NCI-H460 (cell line): ENCODE measurements at regions not wholly inside any gene's neighbourhood (a gene's known extent, or its start where the extent isn't known, plus 50 kb on each side); places are given as distances from the start of the nearest gene placed in this dataset.
"Not testable (repeated sequence)": the region's sequence is repeated elsewhere in the genome, so short reads cannot be mapped to it uniquely, and the experiment has no call there.

Experiments
- DNase-seq: peaks from one replicate; pipeline ENCODE4 v3.0.0-alpha.2; 2016; ENCODE audit warnings: low read depth; ENCODE audit errors: extremely low read depth

GRCh38 chr4:26064009-26064408, 150.0 kb downstream of the SMIM20 start:
- not testable (repeated sequence) for DNase-seq

DNA sequence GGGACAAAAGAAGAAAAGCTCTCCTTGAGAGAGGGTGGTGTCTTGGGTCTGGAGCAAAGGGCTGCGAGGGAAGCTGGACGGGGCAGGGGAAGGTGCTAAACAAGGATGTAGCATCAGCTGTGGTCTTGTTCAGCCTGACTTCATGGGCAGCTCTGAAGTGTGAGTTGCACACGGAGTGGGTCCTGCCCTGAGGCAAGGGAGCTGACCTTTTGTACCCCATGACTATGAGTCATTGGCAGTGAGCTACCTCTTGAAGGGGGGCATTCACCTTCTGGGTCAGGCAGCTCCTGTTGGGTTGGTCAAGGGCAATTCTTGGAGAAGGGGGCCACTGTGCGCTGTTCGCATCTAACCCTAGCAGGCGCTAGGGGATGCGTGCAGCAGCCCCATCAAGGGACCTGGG, 151.8 kb downstream of the SMIM20 start:
- DNase-seq: no peak

GRCh38 chr4:26067035-26067434, 153.0 kb downstream of the SMIM20 start:
- DNase-seq: no peak

DNA sequence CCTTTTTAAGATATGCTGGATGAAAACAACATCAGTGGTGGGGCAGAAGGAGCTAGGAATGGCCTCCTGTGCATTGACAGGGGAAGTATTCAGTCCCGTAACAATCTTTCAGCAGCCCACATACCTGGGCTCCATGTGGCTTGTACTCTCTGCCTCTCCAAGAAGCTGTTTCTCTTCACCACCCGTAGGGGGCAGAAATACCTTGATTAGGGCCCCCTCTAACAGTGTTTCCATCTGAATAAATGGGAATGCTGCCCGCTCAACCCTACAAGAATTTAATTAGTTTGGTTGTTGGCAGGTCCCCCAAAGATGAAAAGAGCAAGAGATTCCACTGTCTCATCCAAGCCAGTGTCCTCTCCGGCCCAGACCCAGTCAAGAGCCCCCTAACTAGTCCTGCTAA, 155.2 kb downstream of the SMIM20 start:
- no peak for DNase-seq

- DNase-seq: no peak
Observed at GRCh38 chr4:26071688-26072087, 157.7 kb downstream of the SMIM20 start.

DNA sequence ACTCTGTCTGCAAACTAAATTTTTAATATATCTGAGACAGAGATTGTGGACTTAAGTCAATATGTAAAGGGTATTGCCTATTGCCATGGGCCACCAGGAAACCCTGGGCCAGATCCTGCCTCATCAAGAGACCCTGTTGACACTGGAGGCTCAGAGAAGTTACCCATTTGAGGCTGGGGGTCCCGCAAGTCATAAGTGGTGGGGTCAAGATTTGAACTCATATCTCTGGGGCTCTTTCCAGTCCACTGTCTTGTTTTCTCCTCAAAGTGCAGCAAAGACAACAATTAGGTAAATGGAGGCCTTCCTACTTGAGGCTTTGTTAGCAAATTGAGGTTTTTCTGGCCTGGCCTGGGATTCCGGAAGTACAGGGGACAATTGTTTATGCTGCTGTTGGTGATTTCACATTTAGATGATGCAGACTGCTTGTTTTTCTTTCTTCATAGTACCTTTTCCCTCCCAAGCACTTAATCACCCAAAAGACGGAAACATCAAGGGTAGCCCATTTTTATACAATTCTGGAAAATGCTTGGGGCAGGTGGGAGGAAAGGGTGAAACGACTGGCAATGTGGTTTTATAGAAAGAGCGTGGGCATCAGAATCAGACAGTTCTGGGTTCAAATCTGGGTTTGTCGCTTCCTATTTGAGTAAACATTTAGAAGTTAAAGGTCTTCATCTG, 160.0 kb downstream of the SMIM20 start:
- DNase-seq: no peak

GRCh38 chr4:26074712-26075430, 160.9 kb downstream of the SMIM20 start:
- no peak for DNase-seq

DNA sequence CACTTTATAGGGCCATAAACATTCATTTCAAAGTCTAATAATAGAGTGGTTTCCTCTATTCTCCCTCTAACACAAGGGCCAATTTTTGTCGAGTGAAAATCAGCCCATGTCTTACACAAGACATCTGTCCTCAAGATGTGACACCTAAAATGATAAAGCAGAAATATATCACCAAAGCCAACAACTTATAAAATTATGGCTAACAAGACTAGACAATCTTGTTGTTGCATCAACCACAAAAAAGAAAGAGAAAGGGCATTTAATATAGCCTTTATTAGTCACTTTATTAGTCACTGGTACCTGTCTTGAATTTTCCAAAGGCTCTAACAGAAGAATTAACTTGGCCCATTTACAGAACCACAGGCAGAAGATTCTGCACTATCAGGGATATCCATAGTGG, 161.6 kb downstream of the SMIM20 start:
- no peak for DNase-seq

- no peak for DNase-seq
Observed at GRCh38 chr4:26076000-26076587, 162.1 kb downstream of the SMIM20 start.

DNA sequence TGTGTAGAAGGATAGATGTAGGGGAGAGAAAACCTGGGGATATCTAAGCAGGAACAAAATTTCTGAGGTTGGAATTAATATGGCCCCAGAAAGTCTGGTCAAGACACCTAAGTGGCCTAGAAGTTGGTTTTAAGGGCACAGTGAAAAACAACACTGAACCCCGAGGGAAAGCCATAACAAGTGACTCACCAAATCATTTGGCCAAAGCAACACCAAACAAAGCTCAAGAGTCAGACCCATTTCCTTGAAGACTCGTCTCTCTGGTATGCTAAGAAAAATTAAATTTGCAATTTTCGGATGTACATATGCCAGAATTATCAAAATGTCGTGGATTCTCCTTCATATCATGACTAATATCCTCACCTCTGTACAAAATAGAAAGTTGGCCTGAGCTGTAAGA, 162.9 kb downstream of the SMIM20 start:
- no peak for DNase-seq

DNA sequence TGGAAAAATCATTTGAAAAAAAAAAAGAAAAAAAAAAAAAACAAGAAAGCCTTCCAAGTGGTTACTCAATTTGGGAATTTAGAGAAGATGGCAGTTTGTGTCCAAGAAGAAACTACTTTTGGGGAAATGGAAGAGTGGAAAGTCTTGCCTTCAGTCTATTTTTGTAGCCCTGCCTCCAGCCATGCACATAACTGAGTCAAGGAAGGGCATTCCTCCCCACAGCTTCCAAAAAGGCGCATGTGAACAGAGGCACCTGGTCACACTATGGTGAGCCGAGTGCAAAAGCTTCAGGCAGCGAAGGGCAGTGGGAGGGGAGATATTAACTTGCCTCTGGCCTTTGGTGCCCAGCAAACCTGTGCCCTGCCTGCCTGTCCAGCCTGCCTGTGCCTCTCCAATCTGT, 163.7 kb downstream of the SMIM20 start:
- no peak for DNase-seq

DNA sequence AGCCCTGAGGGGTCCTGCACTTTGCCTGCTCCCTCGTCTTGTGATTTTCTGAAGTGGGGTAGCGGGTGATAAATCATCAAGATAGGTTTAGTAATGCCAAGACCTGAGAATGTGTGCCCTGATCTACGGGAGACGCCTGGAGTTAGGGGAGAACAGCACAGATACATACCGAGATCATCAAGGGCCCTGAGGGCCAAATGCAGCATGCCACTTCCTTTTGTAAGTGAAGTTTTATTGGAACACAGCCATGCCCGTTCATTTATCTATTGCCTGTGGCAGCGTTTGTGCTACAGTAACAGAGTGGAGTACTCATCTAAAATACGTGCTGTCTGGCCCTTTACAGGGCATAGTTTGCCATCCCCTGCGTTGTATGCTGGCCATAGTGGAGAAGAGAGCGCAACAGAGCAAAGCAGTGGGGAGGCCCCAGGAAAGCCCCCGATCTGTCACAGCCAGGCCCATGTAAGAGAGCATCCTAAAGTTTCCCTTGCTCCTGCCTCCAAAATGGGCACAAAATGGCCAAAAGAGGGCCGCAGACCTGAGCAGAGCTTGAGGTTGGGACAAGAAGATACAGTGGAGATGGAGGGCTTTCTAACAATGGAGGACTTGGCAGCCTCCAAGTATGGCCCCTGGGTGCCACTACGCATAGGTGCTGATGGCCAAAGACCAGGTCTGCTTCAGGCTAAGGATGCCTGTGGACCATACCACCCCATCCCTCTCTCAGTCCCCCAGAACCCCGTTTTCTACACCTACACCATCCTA, 167.0 kb downstream of the SMIM20 start:
- no peak for DNase-seq

- peak; percentile 24 for DNase-seq
Observed at GRCh38 chr4:26081795-26082498, 167.9 kb downstream of the SMIM20 start.

DNA sequence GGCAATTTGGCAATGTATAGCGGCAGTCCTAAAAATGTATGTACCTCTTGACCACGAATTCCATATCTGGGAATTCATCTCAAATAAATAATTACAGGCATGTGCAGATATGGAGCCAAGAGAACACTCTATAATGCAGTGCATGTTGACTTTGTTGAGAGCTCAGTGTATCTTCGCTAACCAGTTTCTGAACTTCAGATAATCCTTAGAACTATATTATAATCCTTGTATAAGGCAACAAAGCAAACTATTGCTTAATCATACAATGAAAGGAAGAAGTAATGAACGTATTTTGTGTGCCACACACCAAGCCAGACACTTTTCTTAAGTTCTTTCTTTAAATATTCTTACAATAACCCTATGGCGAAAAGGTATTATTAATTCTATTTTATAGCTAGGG, 168.5 kb downstream of the SMIM20 start:
- no peak for DNase-seq

DNA sequence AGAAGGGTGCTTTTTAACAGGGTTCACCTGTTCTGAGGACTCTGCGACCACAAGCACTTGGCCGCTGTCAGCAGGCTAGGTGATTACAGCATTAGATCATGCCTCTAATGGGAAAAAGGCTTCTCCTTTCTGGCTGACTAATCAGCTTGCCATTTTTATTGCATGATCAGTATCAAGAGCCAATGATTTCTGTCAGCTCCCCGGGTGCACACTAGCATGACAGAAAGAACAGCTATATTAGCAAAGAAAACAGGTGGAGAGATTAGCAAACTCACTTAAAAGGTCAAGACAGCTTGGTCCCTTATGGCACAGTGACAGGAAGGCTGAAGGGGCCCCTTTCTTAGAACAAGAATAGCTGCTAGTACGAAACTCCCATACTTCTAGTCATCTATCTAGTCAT, 170.0 kb downstream of the SMIM20 start:
- no peak for DNase-seq

DNA sequence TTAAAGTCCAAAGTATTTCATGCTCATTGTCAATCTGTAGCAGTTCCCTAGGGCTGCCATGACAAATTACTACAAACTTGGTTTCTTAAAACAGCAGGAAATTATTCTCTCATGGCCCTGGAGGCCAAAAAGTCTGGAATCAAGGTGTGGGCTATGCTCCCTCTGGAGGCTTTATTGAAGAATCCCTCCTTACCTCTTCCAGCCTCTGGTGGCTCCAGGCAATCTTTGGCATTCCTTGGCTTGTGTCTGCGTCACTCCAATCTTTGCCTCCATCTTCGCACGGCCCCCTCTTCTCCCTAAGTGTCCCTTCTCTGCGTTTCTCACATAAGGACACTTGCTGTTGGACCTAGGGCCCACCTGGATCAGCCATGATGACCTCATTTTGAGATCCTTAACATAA, 170.4 kb downstream of the SMIM20 start:
- DNase-seq: no peak

DNA sequence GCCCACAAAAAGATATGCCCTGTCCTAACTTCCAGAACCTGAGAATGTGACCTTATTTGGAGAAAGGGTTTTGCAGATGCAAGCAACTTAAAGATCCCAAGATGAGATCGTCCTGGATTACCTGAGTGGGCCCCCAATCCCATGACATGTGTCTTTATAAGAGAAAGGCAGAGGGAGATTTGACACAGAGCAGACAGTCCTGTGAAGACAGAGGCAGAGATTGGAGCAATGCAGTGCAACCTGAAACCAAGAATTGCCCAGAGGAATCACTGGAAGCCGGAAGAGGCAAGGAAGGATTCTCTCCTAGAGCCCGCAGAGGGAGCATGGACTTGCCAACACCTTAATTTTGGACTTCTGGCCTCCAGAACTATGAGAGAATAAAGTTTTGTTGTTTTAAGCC, 171.5 kb downstream of the SMIM20 start:
- no peak for DNase-seq

DNA sequence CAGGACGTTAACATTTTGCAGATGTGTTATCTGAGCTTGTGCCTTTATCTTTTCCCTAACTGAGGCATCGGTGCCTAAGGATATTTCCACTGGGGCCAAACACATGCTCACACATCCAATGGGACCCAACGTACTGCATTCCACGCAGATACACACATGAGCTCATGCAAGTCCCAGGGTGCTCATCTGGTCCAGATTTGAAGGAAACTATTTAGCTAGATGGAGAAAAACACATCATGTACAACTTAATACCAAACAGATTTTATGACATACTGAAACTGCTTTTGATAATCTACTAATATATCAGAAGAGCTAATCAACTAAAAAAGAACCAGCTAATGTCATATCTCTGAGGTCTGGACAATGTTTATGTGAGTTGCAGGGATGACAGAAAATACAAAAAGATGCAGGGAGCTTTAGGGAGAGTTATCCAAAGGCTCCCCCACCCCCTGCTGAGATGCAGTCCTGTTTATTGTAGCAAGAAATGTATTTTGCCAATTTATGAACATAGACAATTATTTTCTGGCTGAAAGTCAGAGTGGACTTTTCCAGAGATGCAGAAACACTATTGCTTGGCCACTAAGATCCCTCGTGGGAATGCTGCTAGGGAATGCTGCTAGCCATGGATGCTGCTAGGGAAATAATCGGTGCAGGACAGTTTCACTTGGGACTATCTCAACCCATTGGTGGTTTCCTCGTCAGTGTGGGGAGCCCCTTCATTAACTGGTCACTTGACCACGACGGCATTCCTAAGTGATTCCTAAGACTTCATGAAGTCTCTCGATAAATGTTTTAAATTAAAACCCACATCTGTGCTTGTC, 172.8 kb downstream of the SMIM20 start:
- no peak for DNase-seq

DNA sequence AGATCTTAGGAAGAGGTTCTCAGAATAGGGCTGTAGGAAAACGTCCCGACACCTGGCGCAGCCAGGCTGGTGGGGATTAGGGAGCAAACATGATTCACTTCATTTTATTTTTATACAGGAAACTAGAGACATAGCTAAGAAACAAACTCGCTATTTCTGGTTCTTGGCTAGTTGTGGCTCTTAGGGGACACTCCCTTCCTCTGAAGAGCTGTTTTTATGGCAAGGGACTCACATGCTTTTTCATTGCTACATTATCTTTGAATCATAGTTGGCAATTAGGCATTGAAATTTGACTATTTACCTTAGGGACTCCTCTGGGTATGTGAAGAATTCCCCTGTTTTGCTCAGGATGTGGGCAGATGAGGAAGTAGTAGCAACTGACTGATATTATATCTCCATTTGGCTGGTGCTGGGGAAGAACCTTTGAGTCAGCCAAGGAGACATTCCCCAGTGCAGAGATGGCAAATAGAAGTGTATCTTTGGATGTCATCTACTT, 174.5 kb downstream of the SMIM20 start:
- no peak for DNase-seq

GRCh38 chr4:26093551-26093950, 179.5 kb downstream of the SMIM20 start:
- no peak for DNase-seq
